ENCODE measurements at regions not wholly inside any gene's neighbourhood (a gene's known extent, or its start where the extent isn't known, plus 50 kb on each side); places are given as distances from the start of the nearest gene placed in this dataset.

- no peak for DNase-seq (ENCODE audit: low spot score)
Observed at GRCh38 chr10:24793648-24794379, 70.1 kb upstream of the ARHGAP21 start.

- no peak for DNase-seq (ENCODE audit: low spot score)
Observed at GRCh38 chr10:24792638-24793037, 69.0 kb upstream of the ARHGAP21 start.

GRCh38 chr10:24791084-24791726 is 67.5 kb upstream of the ARHGAP21 start:
- peak; percentile 62 for DNase-seq (ENCODE audit: low spot score)

GRCh38 chr10:24790599-24790998 is 66.9 kb upstream of the ARHGAP21 start:
- peak; percentile 94 for DNase-seq (ENCODE audit: low spot score)

- peak; percentile 45 for DNase-seq (ENCODE audit: low spot score)
Observed at GRCh38 chr10:24790073-24790472, 66.4 kb upstream of the ARHGAP21 start.

- no peak for DNase-seq (ENCODE audit: low spot score)
Observed at GRCh38 chr10:24784923-24785322, 61.2 kb upstream of the ARHGAP21 start.

- DNase-seq (ENCODE audit: low spot score), result peak; percentile 96
Observed at GRCh38 chr10:24784061-24784460, 60.4 kb upstream of the ARHGAP21 start.

- no peak for DNase-seq (ENCODE audit: low spot score)
Observed at GRCh38 chr10:24783504-24783903, 59.8 kb upstream of the ARHGAP21 start.

- DNase-seq (ENCODE audit: low spot score), result no peak
Observed at GRCh38 chr10:24779737-24780136, 56.0 kb upstream of the ARHGAP21 start.

GRCh38 chr10:24778298-24778697 is 54.6 kb upstream of the ARHGAP21 start:
- DNase-seq (ENCODE audit: low spot score), result no peak

GRCh38 chr10:24777196-24777595 is 53.5 kb upstream of the ARHGAP21 start:
- no peak for DNase-seq (ENCODE audit: low spot score)

GRCh38 chr10:24773939-24774589 is 50.4 kb upstream of the ARHGAP21 start:
- DNase-seq (ENCODE audit: low spot score), result no peak

Data from globus pallidus (tissue), 1 donor.